HG02973 (cell line): ENCODE measurements at regions not wholly inside any gene's neighbourhood (a gene's known extent, or its start where the extent isn't known, plus 50 kb on each side); places are given as distances from the start of the nearest gene placed in this dataset.

Experiments
- ATAC-seq: cut with Tn5 transposase; IDR thresholded peaks from one replicate; pipeline ENCODE4 v1.9.1; 2021; ENCODE audit warnings: moderate library complexity; ENCODE audit not compliant: unreplicated experiment

DNA sequence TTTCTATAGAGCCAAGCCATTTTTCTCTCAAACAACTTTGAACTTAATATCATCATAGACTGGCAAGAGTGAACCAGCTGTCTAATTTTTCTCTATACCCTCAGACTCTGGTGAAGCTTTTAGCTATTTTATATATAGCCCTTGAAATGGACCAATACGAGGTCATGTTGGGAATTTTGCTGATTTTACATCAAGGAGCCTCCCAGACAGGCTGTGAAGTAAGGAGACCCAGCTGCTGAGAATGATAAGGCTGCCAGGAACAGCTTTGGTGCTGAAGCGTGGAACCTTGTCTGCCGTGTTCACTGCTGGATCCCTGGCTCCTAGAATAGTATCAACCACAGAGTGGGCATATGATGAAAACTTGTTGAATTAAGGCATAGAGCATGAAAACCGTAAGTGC is 326.2 kb upstream of the NAV3 start:
- ATAC-seq, result no peak

DNA sequence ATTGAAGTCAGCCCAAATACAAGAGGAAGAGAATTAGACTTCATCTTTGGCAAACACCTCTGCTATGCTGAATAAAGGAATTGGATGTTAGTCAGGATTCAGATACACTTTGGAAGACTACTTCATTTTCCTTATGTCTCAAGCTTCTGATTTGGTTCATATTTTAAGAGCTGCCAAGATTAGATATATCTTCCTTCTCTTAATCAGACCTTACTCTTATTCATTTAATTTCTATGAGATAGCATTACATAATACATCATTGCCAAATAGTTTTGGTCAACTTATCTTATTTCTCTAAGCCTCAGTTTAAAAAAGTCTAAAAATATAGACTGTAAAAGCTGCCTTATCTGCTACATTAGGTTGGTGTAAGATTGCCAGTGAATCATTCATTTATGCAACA is 330.6 kb upstream of the NAV3 start:
- ATAC-seq, result no peak

DNA sequence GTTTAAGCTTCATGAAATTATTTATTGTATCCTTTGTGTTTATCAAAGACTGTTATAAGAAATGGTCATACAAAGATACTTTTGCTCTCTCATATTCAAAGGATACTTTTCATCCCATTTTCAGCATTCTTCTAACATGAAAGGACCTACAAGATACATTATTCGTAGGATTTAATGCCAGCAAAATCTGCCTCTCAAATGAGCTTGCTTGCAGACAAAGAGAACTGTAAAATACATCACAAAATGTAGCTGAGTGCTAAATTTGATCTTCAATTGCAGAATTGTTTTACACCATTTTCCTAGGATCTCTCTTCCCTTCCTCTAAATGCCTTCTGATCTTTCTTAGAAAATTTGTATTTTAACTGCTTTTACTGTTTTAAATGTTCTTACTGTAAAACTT is 333.0 kb upstream of the NAV3 start:
- no peak for ATAC-seq

DNA sequence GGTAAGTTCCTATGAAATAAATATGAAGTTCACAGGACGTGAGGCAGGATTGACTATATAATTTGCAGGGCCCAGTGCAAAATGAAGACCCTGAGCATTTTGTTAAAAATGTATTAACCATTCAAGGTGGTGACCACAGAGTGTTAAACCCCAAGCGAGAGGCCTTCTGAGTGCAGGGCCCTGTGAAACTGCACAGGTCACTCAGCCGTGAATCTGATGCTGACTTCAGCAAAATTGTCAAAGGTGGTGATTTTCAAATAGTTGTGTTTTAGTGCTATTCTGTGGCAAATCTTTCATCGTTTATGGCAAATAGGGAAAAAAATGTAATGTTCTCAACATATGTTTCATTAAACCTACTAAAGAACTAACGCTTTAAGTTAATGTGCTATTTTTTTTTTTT is 334.0 kb upstream of the NAV3 start:
- ATAC-seq, result no peak

DNA sequence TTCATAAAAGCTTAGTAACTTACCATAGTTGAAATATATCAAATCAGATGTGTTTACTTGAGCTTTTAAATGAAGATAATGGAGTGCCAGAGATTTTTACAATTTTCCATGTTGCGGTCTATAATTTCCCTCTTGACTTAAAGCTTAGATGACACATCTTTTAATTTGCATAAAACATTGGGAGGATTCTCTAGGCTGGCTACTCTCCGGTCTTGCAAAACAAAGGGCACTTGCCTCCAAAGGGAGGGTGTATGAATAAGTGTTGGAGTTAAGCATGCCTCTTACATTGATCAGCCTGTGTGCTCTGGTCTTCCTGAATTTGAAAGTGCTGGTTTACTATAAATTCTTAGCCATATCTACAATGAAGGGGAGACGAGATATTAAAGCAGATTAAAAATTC is 336.4 kb upstream of the NAV3 start:
- no peak for ATAC-seq

DNA sequence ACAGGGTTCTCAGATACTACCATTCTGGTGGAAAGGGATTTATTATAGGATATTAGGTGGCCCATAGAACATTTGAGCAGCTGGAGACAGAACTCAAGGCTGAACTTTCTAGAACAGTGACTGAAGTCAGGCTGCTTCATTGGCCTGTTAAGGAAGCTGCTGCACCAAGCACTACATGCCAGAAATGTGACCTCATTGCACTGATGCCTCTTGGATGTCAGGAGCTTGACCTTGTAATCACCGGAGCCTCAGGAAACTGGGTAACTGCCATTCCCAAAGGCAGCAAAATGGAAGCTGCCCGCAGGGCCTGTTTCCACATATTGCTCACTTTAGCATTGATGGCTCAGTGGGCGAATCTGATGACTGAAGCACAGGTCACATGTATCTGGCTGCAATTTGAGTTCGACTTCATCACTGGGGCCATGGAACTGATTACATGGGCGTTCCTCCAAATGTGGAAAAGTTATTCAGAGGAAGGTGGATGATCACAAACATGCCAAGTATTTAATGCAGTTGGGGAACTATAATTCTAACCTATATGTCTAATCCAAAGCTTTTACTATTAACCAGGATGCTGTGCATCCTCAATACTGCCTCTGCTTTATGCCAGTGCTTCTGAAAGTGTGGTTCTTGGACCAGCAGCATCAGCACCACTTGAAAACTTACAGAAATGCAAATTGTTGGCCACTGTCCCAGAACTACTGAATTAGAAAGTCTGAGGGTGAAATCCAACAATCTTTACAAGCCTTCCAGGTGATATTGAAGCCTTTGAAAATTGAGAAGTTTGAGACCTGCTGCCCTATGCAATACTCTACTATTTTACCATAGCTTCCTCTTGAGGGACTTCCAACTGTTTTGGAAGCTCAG is 337.2 kb upstream of the NAV3 start:
- no peak for ATAC-seq

DNA sequence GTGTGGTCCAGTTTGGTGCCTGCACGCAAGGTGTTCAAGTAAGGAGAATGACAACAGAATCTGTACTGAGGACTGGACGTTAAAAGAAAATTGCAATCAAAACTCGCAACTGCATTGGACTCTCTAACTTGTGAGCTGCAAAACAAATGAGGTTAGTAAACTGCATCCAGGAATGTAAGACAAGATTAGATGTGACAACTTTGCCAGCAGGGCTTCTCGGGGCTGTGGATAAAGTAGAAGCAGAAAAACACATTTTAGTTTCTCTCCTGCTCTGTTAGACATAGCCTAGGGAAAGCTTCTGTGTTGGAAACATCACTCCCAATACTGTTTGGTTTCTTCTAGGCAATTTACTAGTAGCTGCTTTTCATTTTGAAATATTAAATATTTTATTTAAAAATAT is 338.2 kb upstream of the NAV3 start:
- ATAC-seq, result no peak

DNA sequence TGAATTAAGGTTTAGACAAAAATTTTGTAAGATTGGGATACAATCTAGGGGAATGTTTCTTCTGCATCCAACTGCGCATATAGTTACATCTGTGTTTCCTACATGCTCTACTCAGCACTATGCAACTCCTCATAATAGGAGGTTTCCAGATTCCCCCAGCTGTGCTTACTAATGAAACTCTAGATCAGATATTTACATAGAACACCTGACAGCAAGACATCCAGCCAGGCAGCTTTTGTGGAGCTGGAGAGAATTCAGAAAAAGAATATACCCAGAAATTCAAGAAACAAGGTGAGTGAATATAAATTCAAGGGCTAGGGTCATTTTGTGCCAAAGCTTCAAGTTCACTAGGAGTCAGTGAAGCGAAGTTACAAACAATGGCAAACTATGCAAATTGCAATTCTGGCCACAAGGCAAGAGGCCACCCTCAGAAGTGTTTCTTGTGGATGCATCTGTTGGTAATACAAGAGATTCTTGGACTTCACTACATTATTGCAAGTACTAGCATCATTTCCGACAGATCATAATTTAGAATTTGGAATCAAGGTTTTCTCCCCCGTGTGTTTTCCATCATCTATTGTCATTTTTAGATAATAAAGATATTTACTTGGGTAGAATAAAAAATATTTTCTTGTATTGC is 341.2 kb upstream of the NAV3 start:
- no peak for ATAC-seq

DNA sequence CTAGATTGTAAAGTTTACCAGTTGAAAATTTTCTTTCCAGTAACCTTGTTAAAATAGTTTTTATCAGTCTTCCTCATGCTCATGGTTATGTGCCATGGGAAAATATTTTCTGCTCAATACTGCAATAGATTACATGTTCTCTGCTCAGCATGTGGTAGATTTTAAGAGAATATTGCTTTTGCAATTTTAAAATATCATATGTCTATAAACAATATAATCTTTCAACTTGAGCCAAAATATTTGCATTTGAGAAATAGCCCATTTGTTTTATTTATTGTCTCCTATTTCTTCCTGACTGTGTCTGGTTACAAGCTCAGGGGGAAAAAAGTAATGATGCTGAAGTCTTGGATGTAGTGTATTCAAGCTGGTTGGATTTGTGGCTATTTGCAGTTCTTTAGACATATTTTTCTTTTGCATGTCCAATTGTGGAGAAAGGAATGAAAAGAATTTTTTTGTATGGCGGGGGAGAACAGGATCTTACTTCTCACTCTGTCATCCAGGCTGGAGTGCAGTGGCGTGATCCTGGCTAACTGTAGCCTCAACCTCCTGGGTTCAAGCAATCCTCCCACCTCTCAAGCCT is 342.6 kb upstream of the NAV3 start:
- no peak for ATAC-seq

DNA sequence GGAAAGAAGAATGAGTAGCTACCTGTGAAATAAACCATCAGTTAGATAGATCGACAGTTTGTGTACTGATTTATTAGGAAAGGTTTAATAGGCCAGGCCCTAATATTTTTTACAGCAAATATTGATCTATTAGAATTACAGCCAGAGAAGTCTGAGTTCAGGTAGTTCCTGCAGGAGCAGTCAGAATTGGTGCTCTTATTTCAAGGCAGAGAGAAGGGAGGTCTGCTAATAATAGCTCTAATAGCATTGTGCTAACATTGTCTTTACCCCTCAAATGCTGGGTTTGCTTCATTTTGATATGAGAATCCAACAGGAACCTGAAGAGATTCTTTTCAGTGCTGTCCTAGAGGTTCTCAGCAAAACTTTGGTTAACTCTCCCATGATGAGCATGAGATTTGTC is 343.8 kb upstream of the NAV3 start:
- no peak for ATAC-seq

DNA sequence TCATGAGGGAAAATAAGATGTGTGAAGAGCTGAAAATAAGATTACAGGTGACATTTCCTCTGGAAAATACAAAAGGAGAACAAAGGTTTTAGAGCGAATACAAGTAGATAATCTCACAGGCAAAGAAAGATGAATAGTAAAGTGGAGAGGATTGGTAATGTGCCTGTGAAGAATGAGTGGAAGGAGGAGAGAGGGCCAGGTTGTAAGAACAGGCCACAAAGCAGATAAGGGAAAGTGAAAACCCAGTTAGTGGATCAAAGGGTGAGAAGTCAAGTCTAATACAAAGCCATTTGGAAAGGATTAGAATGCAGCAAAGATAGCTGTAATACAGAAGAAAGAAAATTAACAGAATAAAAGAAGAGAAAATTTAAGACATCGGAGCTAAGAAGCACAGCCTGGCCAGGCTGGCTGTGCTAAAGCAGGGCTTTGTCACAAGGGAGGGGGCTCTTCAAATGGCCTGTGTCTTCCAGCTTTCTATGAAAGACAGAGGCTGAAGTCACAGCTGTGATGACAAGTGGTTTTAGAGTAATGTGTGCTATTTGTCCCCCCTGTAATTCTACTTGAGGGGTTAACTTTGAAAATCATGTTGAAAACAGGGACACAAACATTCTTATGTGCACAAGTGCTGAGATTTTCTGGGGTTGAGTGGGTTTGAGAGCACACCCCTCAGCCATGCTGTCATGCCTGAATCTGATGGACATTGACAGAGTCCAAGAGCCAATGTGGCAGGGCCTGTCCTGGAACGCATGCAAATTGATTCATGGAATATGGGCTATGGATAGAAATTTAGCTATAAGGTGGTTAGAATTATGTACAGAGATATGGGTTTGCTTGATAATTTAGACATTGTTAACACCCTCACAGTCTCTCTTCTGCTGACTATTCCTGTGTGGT is 344.5 kb upstream of the NAV3 start:
- no peak for ATAC-seq

DNA sequence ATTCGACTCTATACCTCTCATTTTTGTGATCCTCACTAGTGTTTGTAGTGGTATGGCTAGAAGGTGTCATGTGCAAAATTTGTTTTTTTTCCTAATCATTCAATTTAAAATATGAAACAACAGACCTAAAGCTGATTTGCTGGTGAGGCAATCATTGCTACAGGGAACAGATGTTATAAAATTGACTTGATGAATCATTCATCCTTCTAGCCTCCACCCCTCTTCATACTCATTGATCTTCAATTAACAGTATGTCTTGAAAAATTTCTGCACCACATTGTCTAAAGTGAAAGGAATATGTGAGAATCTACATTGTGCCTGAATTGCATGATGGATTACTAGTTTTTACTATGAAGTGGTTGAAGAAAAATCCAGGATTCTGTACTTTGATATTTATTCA is 349.0 kb upstream of the NAV3 start:
- no peak for ATAC-seq

DNA sequence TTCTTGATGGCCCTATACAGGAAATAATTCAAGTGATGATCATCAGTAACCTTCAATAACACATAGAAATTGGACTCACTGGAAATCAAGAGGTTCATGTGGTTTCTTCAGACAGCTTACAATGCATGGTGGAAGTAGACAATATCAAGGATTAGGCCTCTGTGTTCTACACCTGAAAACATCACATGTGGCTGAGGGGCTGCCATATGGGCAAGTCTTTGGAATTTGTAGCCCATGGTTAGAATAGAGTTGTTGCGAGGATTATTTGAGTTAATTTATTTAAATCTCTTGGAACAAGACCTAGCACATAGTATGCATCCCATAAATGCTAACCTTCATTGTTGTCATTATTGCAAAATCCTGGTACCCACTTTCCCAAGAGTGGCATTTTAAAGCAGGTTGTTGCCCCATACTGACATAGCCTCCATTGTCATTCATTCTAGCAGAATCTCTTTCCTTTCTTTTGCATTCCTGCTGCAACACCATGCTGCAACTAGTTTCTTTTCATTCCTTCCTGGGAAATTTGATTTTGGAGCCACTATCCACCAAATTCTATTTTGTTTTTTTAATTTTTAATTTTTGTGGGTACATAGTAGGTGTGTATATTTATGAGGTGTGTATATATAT is 352.7 kb upstream of the NAV3 start:
- ATAC-seq, result no peak

DNA sequence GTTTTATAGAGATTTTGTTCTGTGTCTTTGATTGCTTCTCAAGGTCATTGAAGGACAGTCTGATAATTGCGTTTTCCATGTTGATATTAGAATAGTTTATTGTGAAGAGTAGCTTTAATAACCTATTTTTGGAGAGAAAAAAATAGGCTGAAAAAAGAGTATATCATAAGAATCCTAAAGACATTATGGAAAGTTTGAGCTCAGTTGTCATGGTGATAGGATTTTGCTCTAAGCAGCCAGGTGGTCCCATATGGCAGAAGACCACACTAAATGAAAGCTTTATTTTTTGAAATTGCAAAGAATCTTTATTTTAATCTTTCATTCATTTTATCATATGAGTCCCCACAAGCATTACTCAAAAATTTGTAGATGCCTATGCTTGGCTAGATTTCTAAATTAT is 358.9 kb upstream of the NAV3 start:
- no peak for ATAC-seq

DNA sequence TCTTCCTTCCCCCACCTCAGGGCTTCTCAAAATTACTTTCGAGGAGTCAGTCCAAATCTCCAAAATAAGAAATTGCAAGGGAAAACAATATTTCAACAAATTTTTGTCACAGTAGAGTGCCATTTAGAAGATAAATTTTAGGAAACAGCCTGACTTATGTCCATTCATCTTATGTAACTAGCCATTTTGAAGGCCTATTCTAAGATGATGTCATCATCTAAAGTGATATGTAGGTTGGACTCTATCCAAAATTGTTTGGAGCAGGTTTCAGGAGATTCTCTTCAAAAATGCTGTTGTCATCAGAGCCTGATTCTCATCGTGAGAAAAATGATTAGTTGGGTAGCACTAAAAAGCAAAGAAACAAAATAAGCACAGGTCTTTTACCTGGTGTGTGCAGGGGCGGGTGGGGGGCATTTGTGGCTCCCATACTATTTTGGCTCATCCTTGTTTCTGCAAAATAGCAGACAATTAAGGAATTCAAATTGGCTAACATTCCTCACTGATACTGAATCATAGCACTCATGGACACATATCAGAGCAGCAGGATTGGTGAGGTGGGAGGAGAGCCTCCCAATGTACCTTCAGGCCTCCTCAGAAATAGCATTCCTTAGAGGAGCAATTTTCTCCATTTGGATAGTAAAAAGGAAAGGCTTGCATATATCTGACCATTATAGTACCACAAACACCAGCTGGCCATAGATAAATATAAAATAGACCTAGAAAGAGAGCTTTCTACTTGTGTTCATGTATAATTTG is 360.9 kb upstream of the NAV3 start:
- no peak for ATAC-seq

DNA sequence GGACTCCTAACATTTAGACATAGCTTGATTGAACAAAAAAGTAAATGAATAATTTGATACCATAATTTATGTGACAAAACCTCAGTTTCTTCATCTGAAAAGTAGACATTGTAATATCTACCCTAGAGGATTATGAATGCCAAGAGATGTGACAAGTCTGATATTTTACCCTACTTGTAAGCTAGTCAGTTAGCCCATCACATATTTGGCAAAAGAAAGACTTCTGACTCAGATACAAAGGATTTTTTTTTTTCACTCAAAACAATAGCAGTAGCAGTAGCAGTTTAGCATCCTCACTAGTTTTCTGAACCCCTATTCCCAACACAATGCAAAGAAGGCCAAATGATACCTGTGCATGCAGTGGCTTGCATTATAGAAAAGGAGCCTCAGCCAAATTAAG is 377.3 kb upstream of the E2F7 start:
- ATAC-seq, result no peak

DNA sequence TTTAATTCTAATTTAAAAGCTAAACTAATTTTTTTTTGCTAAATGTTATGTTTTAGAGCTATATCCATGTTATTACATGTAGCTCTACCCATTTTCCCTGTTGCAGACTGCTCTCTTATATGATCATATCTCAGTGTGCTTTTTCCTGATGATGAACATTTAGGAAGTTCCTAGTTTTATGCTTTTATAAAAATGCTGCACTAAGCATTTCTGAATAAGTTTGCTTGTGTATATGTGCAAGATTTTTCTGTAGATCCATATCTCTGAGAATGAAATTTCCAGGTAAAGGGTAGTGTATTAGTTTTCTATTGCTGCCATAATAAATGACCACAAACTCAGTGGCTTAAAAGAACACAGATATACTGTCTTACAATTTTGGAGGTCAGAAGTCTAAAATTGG is 374.4 kb upstream of the E2F7 start:
- no peak for ATAC-seq

DNA sequence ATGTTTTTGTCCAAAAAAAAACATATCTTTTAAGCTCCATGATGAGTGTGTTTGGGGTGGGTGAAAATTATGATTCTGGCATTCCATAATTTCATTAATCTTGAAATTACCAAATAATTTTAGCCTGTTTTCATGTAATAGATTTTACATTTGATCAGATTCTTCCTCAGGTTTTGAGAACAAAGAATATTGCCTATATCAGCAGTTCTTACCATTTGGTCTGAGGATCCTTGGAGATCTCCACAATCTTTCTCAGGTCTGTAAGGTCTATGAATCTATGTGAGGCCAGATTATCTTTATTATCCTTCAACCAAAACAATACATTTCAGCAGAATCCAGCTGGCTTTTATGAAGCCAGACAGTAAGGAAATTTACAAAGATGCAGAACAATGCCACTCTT is 373.3 kb upstream of the E2F7 start:
- no peak for ATAC-seq

DNA sequence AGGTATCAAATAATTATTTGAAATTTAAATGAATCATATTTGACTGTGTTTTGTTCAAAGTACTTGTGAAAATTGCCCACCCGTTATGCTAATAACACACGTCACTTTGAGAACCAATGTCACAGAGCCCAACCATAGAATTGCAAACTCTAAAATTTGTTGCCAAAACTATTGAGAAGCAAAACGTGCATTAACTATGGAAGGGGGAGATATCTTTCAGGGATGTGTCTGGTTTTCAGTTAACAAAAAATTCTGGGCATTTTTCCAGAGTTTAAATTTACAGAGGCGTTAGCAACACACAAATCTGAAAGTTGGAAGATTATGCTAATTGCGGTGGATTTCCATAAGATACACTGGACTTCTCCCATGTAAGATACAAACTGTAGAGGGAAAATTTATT is 371.8 kb upstream of the E2F7 start:
- no peak for ATAC-seq

DNA sequence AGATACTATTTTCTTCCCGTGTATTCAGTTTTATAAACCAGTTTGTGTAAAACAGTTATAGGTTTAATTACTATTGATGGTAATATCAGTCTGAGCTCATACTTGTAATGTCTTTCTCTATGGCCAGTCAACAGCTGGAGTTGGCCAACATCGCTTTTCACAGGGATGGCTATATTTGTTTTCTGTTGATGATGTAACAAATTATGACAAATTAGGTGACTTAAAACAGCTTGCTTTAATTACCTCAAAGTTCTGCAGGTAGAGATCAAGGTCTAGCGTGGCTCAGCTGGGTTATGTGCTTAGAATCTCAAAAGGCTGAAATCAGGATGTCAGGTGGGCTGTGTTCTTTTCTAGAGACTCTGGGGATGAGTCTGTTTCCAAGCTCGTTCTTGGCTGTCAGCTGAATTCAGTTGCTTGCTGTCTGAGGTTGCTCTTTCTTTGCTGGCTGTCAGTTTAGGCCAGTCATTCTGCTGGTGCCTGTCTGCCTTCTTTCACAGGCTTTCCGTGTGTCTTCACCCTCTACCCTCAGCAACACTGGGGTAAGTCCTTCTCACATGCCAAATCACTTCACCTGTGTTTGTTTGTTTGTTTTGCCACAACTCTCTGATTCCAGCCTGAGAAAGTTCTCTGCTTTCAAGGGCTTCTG is 370.2 kb upstream of the E2F7 start:
- no peak for ATAC-seq
